MM.1S (cell line): ENCODE measurements at regions not wholly inside any gene's neighbourhood (a gene's known extent, or its start where the extent isn't known, plus 50 kb on each side); places are given as distances from the start of the nearest gene placed in this dataset.

ENCODE experiments used
- DNase-seq: peaks from one replicate; pipeline ENCODE4 v3.0.0-alpha.2; 2015
- H2AFZ ChIP-seq: fragments of 300-600 bp; sonication (generic); 2 replicates; pipeline ENCODE4 v1.6.0; 2016; ENCODE audit warnings: antibody characterized with exemption, low read length
- H3F3A ChIP-seq: fragments of 300-600 bp; sonication (generic); 2 replicates; pipeline ENCODE4 v1.6.1; 2016; ENCODE audit warnings: mild to moderate bottlenecking, antibody characterized with exemption, low read length, moderate library complexity, mixed read lengths; ENCODE audit not compliant: insufficient read depth
- H3K27ac ChIP-seq: fragments of 300-600 bp; sonication (generic); 2 replicates; pipeline ENCODE4 v1.5.1; 2016; ENCODE audit warnings: mild to moderate bottlenecking, low read length
- H3K27me3 ChIP-seq: fragments of 300-600 bp; sonication (generic); replicated peaks from 2 replicates; pipeline ENCODE4 v1.6.0; 2016; ENCODE audit warnings: low read length; ENCODE audit not compliant: insufficient read depth
- H3K36me3 ChIP-seq: fragments of 300-600 bp; sonication (generic); replicated peaks from 2 replicates; pipeline ENCODE4 v1.6.1; 2016; ENCODE audit warnings: mild to moderate bottlenecking, low read length, mixed read lengths; ENCODE audit not compliant: insufficient read depth
- H3K4me1 ChIP-seq: fragments of 300-600 bp; sonication (generic); 2 replicates; pipeline ENCODE4 v1.6.1; 2016; ENCODE audit warnings: low read length, mixed read lengths
- H3K4me2 ChIP-seq: fragments of 300-600 bp; sonication (generic); 2 replicates; pipeline ENCODE4 v1.6.0; 2016; ENCODE audit warnings: low read depth, low read length
- H3K4me3 ChIP-seq: fragments of 300-600 bp; sonication (generic); 2 replicates; pipeline ENCODE4 v1.5.1; 2016; ENCODE audit warnings: low read length, mixed read lengths
- H3K79me2 ChIP-seq: fragments of 300-600 bp; sonication (generic); 2 replicates; pipeline ENCODE4 v1.6.1; 2016; ENCODE audit warnings: mixed run types, low read length, mixed read lengths
- H3K9ac ChIP-seq: fragments of 300-600 bp; sonication (generic); 2 replicates; pipeline ENCODE4 v1.6.1; 2016; ENCODE audit warnings: low read length, mixed read lengths
- H3K9me2 ChIP-seq: fragments of 300-600 bp; sonication (generic); replicated peaks from 2 replicates; pipeline ENCODE4 v1.6.1; 2016; ENCODE audit warnings: mild to moderate bottlenecking, low read length, mixed read lengths; ENCODE audit not compliant: insufficient read depth
- H3K9me3 ChIP-seq: fragments of 300-600 bp; sonication (generic); replicated peaks from 2 replicates; pipeline ENCODE4 v1.6.1; 2016; ENCODE audit warnings: mild to moderate bottlenecking, low read length, mixed read lengths; ENCODE audit not compliant: insufficient read depth
- H4K20me1 ChIP-seq: fragments of 300-600 bp; sonication (generic); 2 replicates; pipeline ENCODE4 v1.6.1; 2016; ENCODE audit warnings: mild to moderate bottlenecking, low read length, moderate library complexity, mixed read lengths; ENCODE audit not compliant: insufficient read depth
- CTCF ChIP-seq: fragments of 300-600 bp; sonication (generic); IDR thresholded peaks from 2 replicates; pipeline ENCODE4 v1.5.1; 2016; ENCODE audit warnings: antibody characterized with exemption, low read length, mixed read lengths
- EZH2 ChIP-seq: fragments of 300-600 bp; sonication (generic); optimal IDR thresholded peaks from 2 replicates; pipeline ENCODE3; 2017; ENCODE audit warnings: low read depth, mild to moderate bottlenecking, antibody characterized with exemption, low read length, mixed read lengths
- EZH2phosphoT487 ChIP-seq: fragments of 300-600 bp; sonication (generic); IDR thresholded peaks from 2 replicates; pipeline ENCODE4 v1.6.1; 2018; ENCODE audit warnings: antibody characterized with exemption, low read length

GRCh38 chr11:28524098-28524497 lies 415.9 kb downstream of the METTL15 start:
- H3K79me2 ChIP-seq, result no peaks in the 10 kb centered on the region
- no peaks in the 10 kb centered on the region for H3K27me3 ChIP-seq
- H3K36me3 ChIP-seq, result no peaks in the 10 kb centered on the region
- no peak overlapping the region for H3K27ac ChIP-seq
- H3F3A ChIP-seq, result no peaks in the 10 kb centered on the region
- H3K9me2 ChIP-seq, result no peaks in the 10 kb centered on the region
- no peak for DNase-seq
- no peak overlapping the region for H3K4me2 ChIP-seq
- no peaks in the 10 kb centered on the region for H4K20me1 ChIP-seq
- H3K9me3 ChIP-seq, result no peaks in the 10 kb centered on the region
- no peak overlapping the region for H2AFZ ChIP-seq
- TF ChIP-seq CTCF (no peak), EZH2 (no peak), EZH2phosphoT487 (no peak)
- H3K9ac ChIP-seq, result no peak overlapping the region
- no peaks in the 10 kb centered on the region for H3K4me1 ChIP-seq
- H3K4me3 ChIP-seq, result no peak overlapping the region

GRCh38 chr11:28521075-28521474 lies 412.9 kb downstream of the METTL15 start:
- Histone ChIP-seq H3K79me2 (no peaks in the 10 kb centered on the region), H3K27ac (no peak overlapping the region), H3K9me3 (no peaks in the 10 kb centered on the region), H3K4me1 (no peaks in the 10 kb centered on the region), H4K20me1 (no peaks in the 10 kb centered on the region), H3K36me3 (no peaks in the 10 kb centered on the region), H3K9ac (no peak overlapping the region), H3K27me3 (no peaks in the 10 kb centered on the region), H3F3A (no peaks in the 10 kb centered on the region), H3K4me2 (no peak overlapping the region), H2AFZ (no peak overlapping the region), H3K9me2 (no peaks in the 10 kb centered on the region), H3K4me3 (no peak overlapping the region)
- DNase-seq, result no peak
- TF ChIP-seq EZH2 (no peak), CTCF (no peak), EZH2phosphoT487 (no peak)

GRCh38 chr11:28520291-28520690 lies 412.1 kb downstream of the METTL15 start:
- Histone ChIP-seq H3K79me2 (no peaks in the 10 kb centered on the region), H3K27me3 (no peaks in the 10 kb centered on the region), H3K27ac (no peak overlapping the region), H3K9ac (no peak overlapping the region), H2AFZ (no peak overlapping the region), H3K9me3 (no peaks in the 10 kb centered on the region), H3K4me1 (no peaks in the 10 kb centered on the region), H3K4me2 (no peak overlapping the region), H3K36me3 (no peaks in the 10 kb centered on the region), H3K9me2 (no peaks in the 10 kb centered on the region), H3F3A (no peaks in the 10 kb centered on the region), H4K20me1 (no peaks in the 10 kb centered on the region), H3K4me3 (no peak overlapping the region)
- no peak for DNase-seq
- no peak for TF ChIP-seq EZH2

GRCh38 chr11:28518825-28519224 lies 410.6 kb downstream of the METTL15 start:
- no peaks in the 10 kb centered on the region for H3K4me1 ChIP-seq
- H2AFZ ChIP-seq, result no peak overlapping the region
- H3K79me2 ChIP-seq, result no peaks in the 10 kb centered on the region
- H3K4me3 ChIP-seq, result no peak overlapping the region
- no peaks in the 10 kb centered on the region for H3K36me3 ChIP-seq
- no peaks in the 10 kb centered on the region for H4K20me1 ChIP-seq
- no peak overlapping the region for H3K27ac ChIP-seq
- H3K9me2 ChIP-seq, result no peaks in the 10 kb centered on the region
- H3K4me2 ChIP-seq, result no peak overlapping the region
- no peaks in the 10 kb centered on the region for H3K27me3 ChIP-seq
- no peaks in the 10 kb centered on the region for H3K9me3 ChIP-seq
- H3F3A ChIP-seq, result no peaks in the 10 kb centered on the region
- DNase-seq, result no peak
- TF ChIP-seq CTCF (no peak), EZH2 (no peak), EZH2phosphoT487 (no peak)
- no peak overlapping the region for H3K9ac ChIP-seq
